ENCODE measurements at regions not wholly inside any gene's neighbourhood (a gene's known extent, or its start where the extent isn't known, plus 50 kb on each side); places are given as distances from the start of the nearest gene placed in this dataset.
"Not testable (repeated sequence)": the region's sequence is repeated elsewhere in the genome, so short reads cannot be mapped to it uniquely, and the experiment has no call there.

- no peak for DNase-seq
Measured at GRCh38 chr7:85710960-85711359, 524.1 kb upstream of the SEMA3D start.

GRCh38 chr7:85708221-85708620, 521.4 kb upstream of the SEMA3D start:
- DNase-seq = no peak

GRCh38 chr7:85705076-85705475, 518.2 kb upstream of the SEMA3D start:
- no peak for DNase-seq

GRCh38 chr7:85703251-85704010, 516.6 kb upstream of the SEMA3D start:
- DNase-seq = no peak

GRCh38 chr7:85702348-85702747, 515.5 kb upstream of the SEMA3D start:
- DNase-seq = no peak

- no peak for DNase-seq
Measured at GRCh38 chr7:85699482-85699881, 512.6 kb upstream of the SEMA3D start.

GRCh38 chr7:85695533-85695932, 508.7 kb upstream of the SEMA3D start:
- DNase-seq = no peak

- no peak for DNase-seq
Measured at GRCh38 chr7:85695041-85695440, 508.2 kb upstream of the SEMA3D start.

GRCh38 chr7:85693326-85693725, 506.5 kb upstream of the SEMA3D start:
- no peak for DNase-seq

GRCh38 chr7:85688712-85689111, 501.9 kb upstream of the SEMA3D start:
- no peak for DNase-seq

- no peak for DNase-seq
Measured at GRCh38 chr7:85686401-85687181, 499.7 kb upstream of the SEMA3D start.

GRCh38 chr7:85685901-85686300, 499.0 kb upstream of the SEMA3D start:
- no peak for DNase-seq

- no peak for DNase-seq
Measured at GRCh38 chr7:85682833-85683620, 496.2 kb upstream of the SEMA3D start.

- DNase-seq = no peak
Measured at GRCh38 chr7:85681241-85681640, 494.4 kb upstream of the SEMA3D start.

GRCh38 chr7:85675093-85675492, 488.2 kb upstream of the SEMA3D start:
- not testable (repeated sequence) for DNase-seq

- DNase-seq = no peak
Measured at GRCh38 chr7:85673876-85674275, 487.0 kb upstream of the SEMA3D start.

GRCh38 chr7:85669225-85669624, 482.4 kb upstream of the SEMA3D start:
- no peak for DNase-seq

- DNase-seq = no peak
Measured at GRCh38 chr7:85664341-85664740, 477.5 kb upstream of the SEMA3D start.

GRCh38 chr7:85659364-85659763, 472.5 kb upstream of the SEMA3D start:
- no peak for DNase-seq

- no peak for DNase-seq
Measured at GRCh38 chr7:85655252-85655651, 468.4 kb upstream of the SEMA3D start.

GRCh38 chr7:85644272-85644671, 457.4 kb upstream of the SEMA3D start:
- DNase-seq = no peak

- DNase-seq = no peak
Measured at GRCh38 chr7:85641331-85641730, 454.5 kb upstream of the SEMA3D start.

GRCh38 chr7:85638394-85638793, 451.5 kb upstream of the SEMA3D start:
- no peak for DNase-seq

- no peak for DNase-seq
Measured at GRCh38 chr7:85634951-85635350, 448.1 kb upstream of the SEMA3D start.

Data from NCI-H510A (cell line).